CD4-positive, CD25-positive, alpha-beta regulatory T cell (primary cell): ENCODE measurements at regions not wholly inside any gene's neighbourhood (a gene's known extent, or its start where the extent isn't known, plus 50 kb on each side); places are given as distances from the start of the nearest gene placed in this dataset.

Experiments
- ATAC-seq, 2 donors: fragments of 150-1000 bp; cut with Tn5 transposase; one replicate each; pipeline ENCODE4 v1.10.0; 2021; ENCODE audit warnings: low read depth in 2 of 2, moderate number of reproducible peaks in 2 of 2, moderate library complexity in 1 of 2
- DNase-seq, 3 donors: peaks; one replicate each; pipeline versions ENCODE4 v3.0.0 to v3.0.0-alpha.2; 2012 to 2022; ENCODE audit warnings: mixed read lengths in 1 of 3
- H3K27ac ChIP-seq: one replicate; pipeline ENCODE4 v1.7.0; 2013; ENCODE audit warnings: mild to moderate bottlenecking, low read length; ENCODE audit not compliant: insufficient read depth, poor library complexity, severe bottlenecking
- H3K27me3 ChIP-seq: one replicate; pipeline ENCODE4 v1.7.0; 2013; ENCODE audit warnings: low read length; ENCODE audit not compliant: control insufficient read depth, insufficient read depth
- H3K36me3 ChIP-seq: one replicate; pipeline ENCODE4 v1.7.0; 2013; ENCODE audit warnings: mild to moderate bottlenecking, low read length, moderate library complexity; ENCODE audit not compliant: control insufficient read depth, insufficient read depth
- H3K4me1 ChIP-seq: 2 replicates; pipeline ENCODE4 v1.7.0; 2013; ENCODE audit warnings: mild to moderate bottlenecking, low read length; ENCODE audit not compliant: insufficient read depth, control insufficient read depth, poor library complexity, severe bottlenecking
- H3K4me3 ChIP-seq: one replicate; pipeline ENCODE4 v1.7.0; 2013; ENCODE audit warnings: low read depth, mild to moderate bottlenecking, low read length, moderate library complexity
- H3K9me3 ChIP-seq, 2 experiments: 1 replicate in 1 of 2; 2 replicates in 1 of 2; pipeline ENCODE4 v1.7.0; 2013; ENCODE audit warnings: low read length in 2 of 2, mild to moderate bottlenecking in 1 of 2, moderate library complexity in 1 of 2; ENCODE audit not compliant: control insufficient read depth in 2 of 2
- H3K27ac Mint-ChIP-seq, 3 donors: one replicate each; pipeline ENCODE4 v1.8.0; 2020 to 2022; ENCODE audit warnings: mild to moderate bottlenecking in 3 of 3, mixed read lengths in 3 of 3, moderate library complexity in 2 of 3
- H3K27me3 Mint-ChIP-seq: one replicate; pipeline ENCODE4 v1.8.0; 2022; ENCODE audit warnings: mild to moderate bottlenecking, mixed read lengths
- H3K36me3 Mint-ChIP-seq: one replicate; pipeline ENCODE4 v1.8.0; 2020; ENCODE audit warnings: mixed read lengths
- H3K4me1 Mint-ChIP-seq, 4 donors: one replicate each; pipeline ENCODE4 v1.8.0; 2020 to 2022; ENCODE audit warnings: mixed read lengths in 4 of 4, mild to moderate bottlenecking in 1 of 4
- H3K4me3 Mint-ChIP-seq, 4 donors: one replicate each; pipeline ENCODE4 v1.8.0; 2020 to 2022; ENCODE audit warnings: mild to moderate bottlenecking in 4 of 4, mixed read lengths in 4 of 4, moderate library complexity in 3 of 4
- H3K9me3 Mint-ChIP-seq, 7 donors: one replicate each; pipeline ENCODE4 v1.8.0; 2020 to 2022; ENCODE audit warnings: mixed read lengths in 7 of 7, mild to moderate bottlenecking in 3 of 7, moderate library complexity in 2 of 7

GRCh38 chr4:32427566-32427965 lies 1707.4 kb downstream of the PCDH7 start:
- Mint-ChIP-seq H3K9me3 (peaks cover 0 to 29% (median 12%) of the 10 kb centered on the region in 7 donors), H3K27me3 (no peaks in the 10 kb centered on the region), H3K4me3 (no peak overlapping the region), H3K4me1 (no peaks in the 10 kb centered on the region), H3K27ac (no peak overlapping the region), H3K36me3 (no peaks in the 10 kb centered on the region)
- Histone ChIP-seq H3K36me3 (no peaks in the 10 kb centered on the region), H3K9me3 (peaks cover 4 to 12% of the 10 kb centered on the region in 2 experiments), H3K27me3 (no peaks in the 10 kb centered on the region), H3K27ac (no peak overlapping the region), H3K4me3 (no peak overlapping the region), H3K4me1 (no peaks in the 10 kb centered on the region)
- DNase-seq (no peak), ATAC-seq (no peak)

GRCh38 chr4:32429151-32429550 lies 1709.0 kb downstream of the PCDH7 start:
- DNase-seq (no peak), ATAC-seq (no peak)
- Mint-ChIP-seq H3K36me3 (no peaks in the 10 kb centered on the region), H3K27ac (no peak overlapping the region), H3K9me3 (peaks cover 0 to 36% (median 12%) of the 10 kb centered on the region in 7 donors), H3K27me3 (no peaks in the 10 kb centered on the region), H3K4me3 (no peak overlapping the region), H3K4me1 (no peaks in the 10 kb centered on the region)
- Histone ChIP-seq H3K9me3 (peaks cover 0 to 3% of the 10 kb centered on the region in 2 experiments), H3K27me3 (no peaks in the 10 kb centered on the region), H3K36me3 (no peaks in the 10 kb centered on the region), H3K4me1 (no peaks in the 10 kb centered on the region), H3K27ac (no peak overlapping the region), H3K4me3 (no peak overlapping the region)

GRCh38 chr4:32435308-32435707 lies 1715.1 kb downstream of the PCDH7 start:
- DNase-seq (no peak), ATAC-seq (no peak)
- H3K4me3 Mint-ChIP-seq: no peak overlapping the region
- H3K36me3 Mint-ChIP-seq: no peaks in the 10 kb centered on the region
- no peak overlapping the region for H3K27ac Mint-ChIP-seq
- peaks cover 0 to 30% (median 9%) of the 10 kb centered on the region in 7 donors for H3K9me3 Mint-ChIP-seq
- no peaks in the 10 kb centered on the region for H3K27me3 Mint-ChIP-seq
- Histone ChIP-seq H3K4me1 (no peaks in the 10 kb centered on the region), H3K36me3 (no peaks in the 10 kb centered on the region), H3K27ac (no peak overlapping the region), H3K9me3 (no peaks in the 10 kb centered on the region), H3K27me3 (no peaks in the 10 kb centered on the region), H3K4me3 (no peak overlapping the region)
- no peaks in the 10 kb centered on the region for H3K4me1 Mint-ChIP-seq

GRCh38 chr4:32436816-32437215 lies 1716.6 kb downstream of the PCDH7 start:
- Mint-ChIP-seq H3K27ac (no peak overlapping the region), H3K27me3 (no peaks in the 10 kb centered on the region), H3K36me3 (no peaks in the 10 kb centered on the region), H3K4me1 (no peaks in the 10 kb centered on the region), H3K4me3 (no peak overlapping the region), H3K9me3 (peaks cover 0 to 30% (median 8%) of the 10 kb centered on the region in 7 donors)
- no peak overlapping the region for H3K4me3 ChIP-seq
- DNase-seq (no peak), ATAC-seq (no peak)
- peaks cover 0 to 3% of the 10 kb centered on the region in 2 experiments for H3K9me3 ChIP-seq
- H3K27ac ChIP-seq: no peak overlapping the region
- H3K36me3 ChIP-seq: no peaks in the 10 kb centered on the region
- no peaks in the 10 kb centered on the region for H3K4me1 ChIP-seq
- H3K27me3 ChIP-seq: no peaks in the 10 kb centered on the region

- ATAC-seq: no peak
- H3K27ac ChIP-seq: no peak overlapping the region
- no peak overlapping the region for H3K4me3 ChIP-seq
- H3K9me3 ChIP-seq: peaks cover 0 to 3% of the 10 kb centered on the region in 2 experiments
- Mint-ChIP-seq H3K27ac (no peak overlapping the region), H3K9me3 (peaks cover 0 to 26% (median 6%) of the 10 kb centered on the region in 7 donors), H3K27me3 (no peaks in the 10 kb centered on the region), H3K4me1 (no peaks in the 10 kb centered on the region), H3K36me3 (no peaks in the 10 kb centered on the region), H3K4me3 (no peak overlapping the region)
- DNase-seq: no peak
- no peaks in the 10 kb centered on the region for H3K27me3 ChIP-seq
- H3K4me1 ChIP-seq: no peaks in the 10 kb centered on the region
- no peaks in the 10 kb centered on the region for H3K36me3 ChIP-seq
Observed at GRCh38 chr4:32440391-32440790, 1720.2 kb downstream of the PCDH7 start.

GRCh38 chr4:32454482-32454881 lies 1734.3 kb downstream of the PCDH7 start:
- no peak overlapping the region for H3K4me3 Mint-ChIP-seq
- Histone ChIP-seq H3K27me3 (no peaks in the 10 kb centered on the region), H3K4me3 (no peak overlapping the region), H3K4me1 (no peaks in the 10 kb centered on the region), H3K27ac (no peak overlapping the region), H3K9me3 (peaks cover 0 to 4% of the 10 kb centered on the region in 2 experiments), H3K36me3 (no peaks in the 10 kb centered on the region)
- no peak for DNase-seq
- no peaks in the 10 kb centered on the region for H3K36me3 Mint-ChIP-seq
- no peaks in the 10 kb centered on the region for H3K4me1 Mint-ChIP-seq
- H3K27me3 Mint-ChIP-seq: no peaks in the 10 kb centered on the region
- ATAC-seq: no peak
- H3K27ac Mint-ChIP-seq: no peak overlapping the region
- H3K9me3 Mint-ChIP-seq: peaks cover 0 to 19% (median 2%) of the 10 kb centered on the region in 7 donors

GRCh38 chr4:32455231-32455630 lies 1735.1 kb downstream of the PCDH7 start:
- Histone ChIP-seq H3K9me3 (peaks cover 0 to 1% of the 10 kb centered on the region in 2 experiments), H3K4me1 (no peaks in the 10 kb centered on the region), H3K27me3 (no peaks in the 10 kb centered on the region), H3K4me3 (no peak overlapping the region), H3K36me3 (no peaks in the 10 kb centered on the region), H3K27ac (no peak overlapping the region)
- Mint-ChIP-seq H3K36me3 (no peaks in the 10 kb centered on the region), H3K4me3 (no peak overlapping the region), H3K9me3 (peaks cover 0 to 18% (median 0%) of the 10 kb centered on the region in 7 donors), H3K27me3 (no peaks in the 10 kb centered on the region), H3K27ac (no peak overlapping the region), H3K4me1 (no peaks in the 10 kb centered on the region)
- ATAC-seq (no peak), DNase-seq (no peak)

- Histone ChIP-seq H3K27me3 (no peaks in the 10 kb centered on the region), H3K27ac (no peak overlapping the region), H3K4me1 (no peaks in the 10 kb centered on the region), H3K4me3 (no peak overlapping the region), H3K9me3 (no peaks in the 10 kb centered on the region), H3K36me3 (no peaks in the 10 kb centered on the region)
- H3K4me3 Mint-ChIP-seq: no peak overlapping the region
- no peaks in the 10 kb centered on the region for H3K4me1 Mint-ChIP-seq
- H3K9me3 Mint-ChIP-seq: peaks cover 0 to 21% (median 2%) of the 10 kb centered on the region in 7 donors
- H3K36me3 Mint-ChIP-seq: no peaks in the 10 kb centered on the region
- no peak overlapping the region for H3K27ac Mint-ChIP-seq
- H3K27me3 Mint-ChIP-seq: no peaks in the 10 kb centered on the region
- DNase-seq: no peak
- ATAC-seq: no peak
Observed at GRCh38 chr4:32460972-32461371, 1740.8 kb downstream of the PCDH7 start.
